ENCODE measurements at regions not wholly inside any gene's neighbourhood (a gene's known extent, or its start where the extent isn't known, plus 50 kb on each side); places are given as distances from the start of the nearest gene placed in this dataset.

GRCh38 chr16:56115817-56116576 is 75.3 kb upstream of the GNAO1 start:
- no peak for FAIRE-seq

GRCh38 chr16:56113223-56113622 is 78.1 kb upstream of the GNAO1 start:
- TF ChIP-seq POLR2AphosphoS5 (IDR thresholded peaks at IDR 0.05; ENCODE audit: low read depth, low read length) (no peak), POU2F2 (IDR thresholded peaks at IDR 0.05; ENCODE audit: low read depth, low read length) (no peak), POLR2A (IDR thresholded peaks at IDR 0.05; ENCODE audit: low read depth, low read length) (no peak), TAF1 (IDR thresholded peaks at IDR 0.05; ENCODE audit: low read depth, low read length) (no peak), PAX5 (IDR thresholded peaks at IDR 0.05; ENCODE audit: insufficient read depth, low read length, severe bottlenecking) (no peak), SPI1 (IDR thresholded peaks at IDR 0.05; ENCODE audit: low read depth, low read length) (no peak)
- no peak for DNase-seq (ENCODE audit: insufficient read length, low spot score)
- no peak for FAIRE-seq

More at GRCh38 chr16:56115817-56116576, 75.3 kb upstream of the GNAO1 start:
- DNase-seq (ENCODE audit: insufficient read length, low spot score): no peak
- TF ChIP-seq POLR2A (IDR thresholded peaks at IDR 0.05; ENCODE audit: low read depth, low read length) (no peak), TAF1 (IDR thresholded peaks at IDR 0.05; ENCODE audit: low read depth, low read length) (no peak), PAX5 (IDR thresholded peaks at IDR 0.05; ENCODE audit: insufficient read depth, low read length, severe bottlenecking) (no peak), POU2F2 (IDR thresholded peaks at IDR 0.05; ENCODE audit: low read depth, low read length) (no peak), POLR2AphosphoS5 (IDR thresholded peaks at IDR 0.05; ENCODE audit: low read depth, low read length) (no peak), SPI1 (IDR thresholded peaks at IDR 0.05; ENCODE audit: low read depth, low read length) (no peak)

GRCh38 chr16:56111100-56111499 is 80.2 kb upstream of the GNAO1 start:
- no peak for TF ChIP-seq POU2F2 (IDR thresholded peaks at IDR 0.05; ENCODE audit: low read depth, low read length)
- TF ChIP-seq SPI1 (IDR thresholded peaks at IDR 0.05; ENCODE audit: low read depth, low read length): no peak
- TF ChIP-seq POLR2AphosphoS5 (IDR thresholded peaks at IDR 0.05; ENCODE audit: low read depth, low read length): no peak
- no peak for TF ChIP-seq PAX5 (IDR thresholded peaks at IDR 0.05; ENCODE audit: insufficient read depth, low read length, severe bottlenecking)
- TF ChIP-seq POLR2A (IDR thresholded peaks at IDR 0.05; ENCODE audit: low read depth, low read length): no peak
- TF ChIP-seq TAF1 (IDR thresholded peaks at IDR 0.05; ENCODE audit: low read depth, low read length): no peak
- DNase-seq (ENCODE audit: insufficient read length, low spot score) (no peak), FAIRE-seq (no peak)

- no peak for FAIRE-seq
- DNase-seq (ENCODE audit: insufficient read length, low spot score): no peak
- TF ChIP-seq PAX5 (IDR thresholded peaks at IDR 0.05; ENCODE audit: insufficient read depth, low read length, severe bottlenecking) (no peak), POU2F2 (IDR thresholded peaks at IDR 0.05; ENCODE audit: low read depth, low read length) (no peak)
Measured at GRCh38 chr16:56109994-56110393, 81.3 kb upstream of the GNAO1 start.

- FAIRE-seq: no peak
- DNase-seq (ENCODE audit: insufficient read length, low spot score): no peak
- TF ChIP-seq SPI1 (IDR thresholded peaks at IDR 0.05; ENCODE audit: low read depth, low read length) (no peak), PAX5 (IDR thresholded peaks at IDR 0.05; ENCODE audit: insufficient read depth, low read length, severe bottlenecking) (no peak), POU2F2 (IDR thresholded peaks at IDR 0.05; ENCODE audit: low read depth, low read length) (no peak), POLR2A (IDR thresholded peaks at IDR 0.05; ENCODE audit: low read depth, low read length) (no peak), POLR2AphosphoS5 (IDR thresholded peaks at IDR 0.05; ENCODE audit: low read depth, low read length) (no peak), TAF1 (IDR thresholded peaks at IDR 0.05; ENCODE audit: low read depth, low read length) (no peak)
Measured at GRCh38 chr16:56109205-56109604, 82.1 kb upstream of the GNAO1 start.

GRCh38 chr16:56108724-56109123 is 82.6 kb upstream of the GNAO1 start:
- no peak for DNase-seq (ENCODE audit: insufficient read length, low spot score)
- FAIRE-seq: no peak
- no peak for TF ChIP-seq POU2F2 (IDR thresholded peaks at IDR 0.05; ENCODE audit: low read depth, low read length)
- no peak for TF ChIP-seq POLR2A (IDR thresholded peaks at IDR 0.05; ENCODE audit: low read depth, low read length)
- no peak for TF ChIP-seq POLR2AphosphoS5 (IDR thresholded peaks at IDR 0.05; ENCODE audit: low read depth, low read length)
- TF ChIP-seq PAX5 (IDR thresholded peaks at IDR 0.05; ENCODE audit: insufficient read depth, low read length, severe bottlenecking): no peak
- no peak for TF ChIP-seq SPI1 (IDR thresholded peaks at IDR 0.05; ENCODE audit: low read depth, low read length)
- no peak for TF ChIP-seq TAF1 (IDR thresholded peaks at IDR 0.05; ENCODE audit: low read depth, low read length)

- FAIRE-seq (no peak), DNase-seq (ENCODE audit: insufficient read length, low spot score) (no peak)
- TF ChIP-seq PAX5 (IDR thresholded peaks at IDR 0.05; ENCODE audit: insufficient read depth, low read length, severe bottlenecking) (no peak), POU2F2 (IDR thresholded peaks at IDR 0.05; ENCODE audit: low read depth, low read length) (no peak), SPI1 (IDR thresholded peaks at IDR 0.05; ENCODE audit: low read depth, low read length) (no peak), TAF1 (IDR thresholded peaks at IDR 0.05; ENCODE audit: low read depth, low read length) (no peak), POLR2A (IDR thresholded peaks at IDR 0.05; ENCODE audit: low read depth, low read length) (no peak), POLR2AphosphoS5 (IDR thresholded peaks at IDR 0.05; ENCODE audit: low read depth, low read length) (no peak)
Measured at GRCh38 chr16:56108056-56108471, 83.2 kb upstream of the GNAO1 start.

- TF ChIP-seq PAX5 (IDR thresholded peaks at IDR 0.05; ENCODE audit: insufficient read depth, low read length, severe bottlenecking): no peak
- no peak for TF ChIP-seq POLR2A (IDR thresholded peaks at IDR 0.05; ENCODE audit: low read depth, low read length)
- no peak for TF ChIP-seq SPI1 (IDR thresholded peaks at IDR 0.05; ENCODE audit: low read depth, low read length)
- no peak for TF ChIP-seq POLR2AphosphoS5 (IDR thresholded peaks at IDR 0.05; ENCODE audit: low read depth, low read length)
- TF ChIP-seq POU2F2 (IDR thresholded peaks at IDR 0.05; ENCODE audit: low read depth, low read length): no peak
- no peak for TF ChIP-seq TAF1 (IDR thresholded peaks at IDR 0.05; ENCODE audit: low read depth, low read length)
- DNase-seq (ENCODE audit: insufficient read length, low spot score) (no peak), FAIRE-seq (no peak)
Measured at GRCh38 chr16:56106527-56106926, 84.8 kb upstream of the GNAO1 start.

- DNase-seq (ENCODE audit: insufficient read length, low spot score): no peak
- TF ChIP-seq SPI1 (IDR thresholded peaks at IDR 0.05; ENCODE audit: low read depth, low read length) (no peak), PAX5 (IDR thresholded peaks at IDR 0.05; ENCODE audit: insufficient read depth, low read length, severe bottlenecking) (no peak), POU2F2 (IDR thresholded peaks at IDR 0.05; ENCODE audit: low read depth, low read length) (no peak), POLR2AphosphoS5 (IDR thresholded peaks at IDR 0.05; ENCODE audit: low read depth, low read length) (no peak), POLR2A (IDR thresholded peaks at IDR 0.05; ENCODE audit: low read depth, low read length) (no peak), TAF1 (IDR thresholded peaks at IDR 0.05; ENCODE audit: low read depth, low read length) (no peak)
- FAIRE-seq: no peak
Measured at GRCh38 chr16:56102906-56103305, 88.4 kb upstream of the GNAO1 start.
